HEK293 (cell line): ENCODE measurements at regions not wholly inside any gene's neighbourhood (a gene's known extent, or its start where the extent isn't known, plus 50 kb on each side); places are given as distances from the start of the nearest gene placed in this dataset.

Experiments used
- CTCF ChIA-PET: fragments of 350-600 bp; formaldehyde crosslinking; extraction: SDS; loops from one replicate; lab custom pipeline; 2021; ENCODE audit warnings: antibody characterized with exemption; lab: Yijun Ruan, JAX
- POLR2A ChIA-PET: fragments of 300-600 bp; formaldehyde crosslinking; extraction: SDS; loops from one replicate; lab custom pipeline; 2020; ENCODE audit warnings: antibody characterized with exemption, inconsistent platforms; lab: Yijun Ruan, JAX
- H3K27ac ChIP-seq: fragments of 200-500 bp; sonication (Bioruptor generic); 2 replicates; pipeline ENCODE4 v1.5.1; 2014; ENCODE audit warnings: low read depth, low read length, control low read depth, inconsistent platforms; ENCODE audit errors: extremely low read depth
- H3K36me3 ChIP-seq, 2 experiments: fragments of 200-500 bp in 1 of 2; sonication (Bioruptor generic) in 1 of 2; 1 replicate in 1 of 2; 2 replicates in 1 of 2; pipeline ENCODE4 v1.5.1; 2014 to 2017; ENCODE audit warnings: inconsistent platforms in 2 of 2, low read length in 2 of 2; ENCODE audit not compliant: control insufficient read depth in 2 of 2, insufficient read depth in 1 of 2
- H3K4me1 ChIP-seq: fragments of 200-500 bp; sonication (Bioruptor generic); 2 replicates; pipeline ENCODE4 v1.5.1; 2014; ENCODE audit warnings: mild to moderate bottlenecking, low read length, inconsistent platforms; ENCODE audit not compliant: control insufficient read depth, insufficient read depth
- H3K4me3 ChIP-seq: 2 replicates; pipeline ENCODE4 v1.5.1; 2011; ENCODE audit warnings: low read depth, mild to moderate bottlenecking, control low read depth, low read length, moderate library complexity
- H3K9me3 ChIP-seq: fragments of 200-500 bp; sonication (Bioruptor generic); 2 replicates; pipeline ENCODE4 v1.5.1; 2014; ENCODE audit warnings: low read depth, low read length, inconsistent platforms; ENCODE audit not compliant: control insufficient read depth, insufficient read depth
- AEBP2 ChIP-seq: fragments of 450-650 bp; formaldehyde crosslinking; IDR thresholded peaks from 2 replicates; pipeline ENCODE4 v1.5.1; 2016; ENCODE audit warnings: missing biosample characterization, missing genetic modification characterization, borderline replicate concordance
- GLIS1 ChIP-seq: fragments of 450-650 bp; formaldehyde crosslinking; IDR thresholded peaks from 2 replicates; pipeline ENCODE4 v1.5.1; 2016; ENCODE audit warnings: missing biosample characterization, missing genetic modification characterization
- INSM2 ChIP-seq: fragments of 450-650 bp; formaldehyde crosslinking; IDR thresholded peaks from 2 replicates; pipeline ENCODE4 v1.5.1; 2016; ENCODE audit warnings: missing biosample characterization, missing genetic modification characterization
- KLF10 ChIP-seq: fragments of 450-650 bp; IDR thresholded peaks from 2 replicates; pipeline ENCODE4 v1.5.1; 2018; ENCODE audit warnings: missing biosample characterization, mild to moderate bottlenecking, missing genetic modification characterization
- MYNN ChIP-seq: fragments of 450-650 bp; formaldehyde crosslinking; IDR thresholded peaks from 2 replicates; pipeline ENCODE4 v1.5.1; 2016; ENCODE audit warnings: missing biosample characterization, missing genetic modification characterization, borderline replicate concordance
- REPIN1 ChIP-seq: fragments of 450-650 bp; formaldehyde crosslinking; IDR thresholded peaks from 2 replicates; pipeline ENCODE4 v1.5.1; 2017; ENCODE audit warnings: missing biosample characterization, missing genetic modification characterization, low read depth
- SCRT2 ChIP-seq: fragments of 450-650 bp; formaldehyde crosslinking; IDR thresholded peaks from 2 replicates; pipeline ENCODE4 v1.5.1; 2016; ENCODE audit warnings: missing biosample characterization, missing genetic modification characterization
- YY1 ChIP-seq: fragments of 450-650 bp; formaldehyde crosslinking; IDR thresholded peaks from 2 replicates; pipeline ENCODE4 v1.5.1; 2018; ENCODE audit warnings: missing biosample characterization, missing genetic modification characterization
- YY2 ChIP-seq: fragments of 450-650 bp; formaldehyde crosslinking; IDR thresholded peaks from 2 replicates; pipeline ENCODE4 v1.5.1; 2016; ENCODE audit warnings: missing biosample characterization, missing genetic modification characterization
- ZFP41 ChIP-seq: fragments of 450-650 bp; formaldehyde crosslinking; IDR thresholded peaks from 2 replicates; pipeline ENCODE4 v1.5.1; 2016; ENCODE audit warnings: missing biosample characterization, missing genetic modification characterization, borderline replicate concordance
- ZNF302 ChIP-seq: fragments of 450-650 bp; formaldehyde crosslinking; IDR thresholded peaks from 2 replicates; pipeline ENCODE4 v1.5.1; 2016; ENCODE audit warnings: missing biosample characterization, missing genetic modification characterization, low read depth
- ZNF335 ChIP-seq: fragments of 450-650 bp; formaldehyde crosslinking; conservative IDR thresholded peaks from 2 replicates; pipeline ENCODE4 v1.5.1; 2016; ENCODE audit warnings: missing biosample characterization, missing genetic modification characterization
- ZNF518A ChIP-seq: fragments of 450-650 bp; formaldehyde crosslinking; conservative IDR thresholded peaks from 2 replicates; pipeline ENCODE4 v1.5.1; 2016; ENCODE audit warnings: low read depth, missing biosample characterization, missing genetic modification characterization
- ZNF561 ChIP-seq: fragments of 450-650 bp; IDR thresholded peaks from 2 replicates; pipeline ENCODE4 v1.5.1; 2018; ENCODE audit warnings: missing biosample characterization, missing genetic modification characterization, borderline replicate concordance
- ZNF692 ChIP-seq: fragments of 450-650 bp; formaldehyde crosslinking; IDR thresholded peaks from 2 replicates; pipeline ENCODE4 v1.5.1; 2016; ENCODE audit warnings: missing biosample characterization, missing genetic modification characterization
- ZNF776 ChIP-seq: fragments of 450-650 bp; formaldehyde crosslinking; IDR thresholded peaks from 2 replicates; pipeline ENCODE4 v1.5.0; 2017; ENCODE audit warnings: missing biosample characterization, missing genetic modification characterization, borderline replicate concordance

- no peak for TF ChIP-seq ZNF518A (tag by site-specific recombination)
- no peak for TF ChIP-seq ZNF302 (tag by site-specific recombination)
- TF ChIP-seq YY2 = no peak
- no peak for TF ChIP-seq REPIN1
These were observed 128.1 kb downstream of the BARX1 start (continued) for GRCh38 chr9:93826905-93827544.

- Histone ChIP-seq H3K9me3 (no peaks in the 10 kb centered on the region), H3K4me1 (no peaks in the 10 kb centered on the region), H3K36me3 (no peaks in the 10 kb centered on the region), H3K27ac (no peak overlapping the region), H3K4me3 (no peak overlapping the region)
- TF ChIP-seq YY1 (tag by site-specific recombination) = no peak
- no peak for TF ChIP-seq ZNF776 (tag by site-specific recombination)
- no peak for TF ChIP-seq MYNN
- TF ChIP-seq ZNF335 (tag by site-specific recombination) = no peak
- TF ChIP-seq AEBP2 (tag by site-specific recombination) = no peak
- TF ChIP-seq ZNF692 (tag by site-specific recombination) = no peak
- no peak for TF ChIP-seq SCRT2
- TF ChIP-seq GLIS1 = no peak
- no peak for TF ChIP-seq INSM2 (tag by site-specific recombination)
- no peak for TF ChIP-seq KLF10 (tag by site-specific recombination)
- TF ChIP-seq ZNF561 (tag by site-specific recombination) = no peak
- no peak for TF ChIP-seq ZFP41 (tag by site-specific recombination)
- ChIA-PET POLR2A (no interaction called here), CTCF (interaction anchor here (1.5 to 1.7 kb wide), 2 partner anchors 12 kb away, joined by 5 to 8 read pairs; no protein-coding TSS in a partner anchor)
These were observed 128.9 kb downstream of the BARX1 start for GRCh38 chr9:93826209-93826608.
